ENCODE measurements at regions not wholly inside any gene's neighbourhood (a gene's known extent, or its start where the extent isn't known, plus 50 kb on each side); places are given as distances from the start of the nearest gene placed in this dataset.

GRCh38 chr12:69105101-69105962, 134.0 kb upstream of the CPSF6 start:
- H4K20me1 ChIP-seq (ENCODE audit: control insufficient read depth, insufficient read depth, insufficient read length), result no peaks in the 10 kb centered on the region
- H3K27ac ChIP-seq (ENCODE audit: insufficient read length, low read depth, low read length), result no peak overlapping the region
- no CpG with 5 or more reads among the region's 3 CpGs for WGBS (ENCODE audit: extremely low coverage, insufficient read length, low lambda C conversion rate)
- no peak overlapping the region for H2BK12ac ChIP-seq (ENCODE audit: insufficient read length, low read depth, low read length)
- H4K8ac ChIP-seq (replicated peaks; ENCODE audit: insufficient read length, low read depth, low read length), result no peak overlapping the region
- no peak overlapping the region for H3T11ph ChIP-seq (ENCODE audit: low read length)
- peaks cover 15 to 16% of the 10 kb centered on the region in 2 experiments for H3K4me1 Mint-ChIP-seq
- no peak overlapping the region for H3K18ac ChIP-seq (ENCODE audit: insufficient read length, low read depth, low read length)
- H3K27ac Mint-ChIP-seq, result no peak overlapping the region
- H3K9me3 Mint-ChIP-seq, result peaks cover 0 to 2% of the 10 kb centered on the region in 2 experiments; a peak in 1 of 5 replicates
- H2AFZ ChIP-seq (ENCODE audit: low read length), result no peak overlapping the region
- H3K79me2 ChIP-seq (ENCODE audit: insufficient read depth, low read length), result no peaks in the 10 kb centered on the region
- no peaks in the 10 kb centered on the region for H3K27me3 Mint-ChIP-seq (ENCODE audit: low read depth)
- H3K27me3 ChIP-seq (ENCODE audit: insufficient read depth, low read length), result no peaks in the 10 kb centered on the region
- no peak overlapping the region for H4K5ac ChIP-seq (ENCODE audit: insufficient read length, low read depth, low read length)
- peaks cover 2% of the 10 kb centered on the region; the same call in 1 of the 2 replicates for H3K4me1 ChIP-seq (ENCODE audit: insufficient read depth, low read length)
- no peak for TF ChIP-seq CTCF (conservative IDR thresholded peaks at IDR 0.05)
- H2BK15ac ChIP-seq (ENCODE audit: low read depth, low read length), result no peak overlapping the region
- no peak overlapping the region for H3K9ac ChIP-seq (ENCODE audit: extremely low read depth, insufficient read length, low read length)
- H3K9me3 ChIP-seq (ENCODE audit: control insufficient read depth, low read depth, low read length), result no peaks in the 10 kb centered on the region
- no peak overlapping the region for H3K23ac ChIP-seq (ENCODE audit: insufficient read length, low read depth, low read length)
- no peak overlapping the region for H2BK120ac ChIP-seq (ENCODE audit: low read depth, low read length, poor library complexity, severe bottlenecking)
- H3K4me3 Mint-ChIP-seq, result no peak overlapping the region
- no peak overlapping the region for H3K4ac ChIP-seq (ENCODE audit: low read depth, low read length)
- no peak overlapping the region for H2BK5ac ChIP-seq (ENCODE audit: insufficient read length, low read length)
- DNase-seq, result no peak
- H3K23me2 ChIP-seq (ENCODE audit: insufficient read length, low read depth, low read length, poor library complexity, severe bottlenecking), result no peaks in the 10 kb centered on the region
- no peak overlapping the region for H3K4me2 ChIP-seq (ENCODE audit: insufficient read depth, insufficient read length, low read length)
- H2AK5ac ChIP-seq (ENCODE audit: insufficient read length, low read length), result no peak overlapping the region
- H3K14ac ChIP-seq (ENCODE audit: insufficient read depth, low read length), result no peak overlapping the region
- no peaks in the 10 kb centered on the region; a peak in 2 of 7 replicates for H3K36me3 Mint-ChIP-seq (ENCODE audit: insufficient read depth in 1 of 3, low read depth in 3 of 3)
- no peaks in the 10 kb centered on the region for H3K79me1 ChIP-seq (ENCODE audit: insufficient read depth, low read depth, low read length, poor library complexity, severe bottlenecking)
- no peak overlapping the region for H3K56ac ChIP-seq (ENCODE audit: insufficient read length, low read depth, low read length)
- no peak overlapping the region for H4K91ac ChIP-seq (ENCODE audit: insufficient read length, low read depth, low read length)
- no peak overlapping the region for H2BK20ac ChIP-seq (ENCODE audit: low read depth, low read length, poor library complexity, severe bottlenecking)
